Esophagus squamous epithelium (tissue), 5 donors: ENCODE measurements at regions not wholly inside any gene's neighbourhood (a gene's known extent, or its start where the extent isn't known, plus 50 kb on each side); places are given as distances from the start of the nearest gene placed in this dataset.

Source experiments
- DNase-seq: peaks from one replicate; lab custom pipeline; 2025; lab: John Stamatoyannopoulos, UW
- H3K27ac ChIP-seq, 4 donors: fragments of 200-600 bp; sonication (generic); one replicate each; pipeline ENCODE4 v1.5.1; 2016 to 2019; ENCODE audit warnings: mild to moderate bottlenecking in 1 of 4
- H3K27me3 ChIP-seq, 4 donors: fragments of 200-600 bp; sonication (generic); 1 replicate in 3 of 4; 2 replicates in 1 of 4; pipeline versions ENCODE4 v1.5.1 to v1.6.0; 2017 to 2021; ENCODE audit warnings: antibody characterized with exemption in 1 of 4
- H3K36me3 ChIP-seq, 3 donors: fragments of 200-600 bp; sonication (generic); one replicate each; pipeline ENCODE4 v1.5.1; 2016 to 2019
- H3K4me1 ChIP-seq, 3 donors: fragments of 200-600 bp; sonication (generic); one replicate each; pipeline ENCODE4 v1.5.1; 2017 to 2019
- H3K4me3 ChIP-seq, 4 donors: fragments of 200-600 bp; sonication (generic); 1 replicate in 3 of 4; 2 replicates in 1 of 4; pipeline ENCODE4 v1.5.1; 2016 to 2019; ENCODE audit warnings: mild to moderate bottlenecking in 2 of 4, moderate library complexity in 1 of 4
- H3K9me3 ChIP-seq, 3 donors: fragments of 200-600 bp; sonication (generic); one replicate each; pipeline ENCODE4 v1.5.1; 2016 to 2019
- POLR2A ChIP-seq, 4 donors: fragments of 450-650 bp; IDR thresholded peaks; one replicate each; pipeline ENCODE4 v1.6.1; 2017; ENCODE audit warnings: antibody characterized with exemption in 4 of 4, mild to moderate bottlenecking in 4 of 4, moderate library complexity in 3 of 4
- WGBS, 2 donors: methylation state at CpG; one replicate each; pipeline ENCODE4 v1.1.5; 2018; 5-methylcytosine and 5-hydroxymethylcytosine counted together
- intact Hi-C: fragments of 100-400 bp; cut with DNase I; formaldehyde crosslinking; loops from one replicate; pipeline ENCODE4 v1.15.0; 2022
- TF ChIP-seq, protein P1 (sequence below), 6 experiments: fragments of 450-650 bp in 4 of 6; fragments of 200-600 bp in 2 of 6; sonication (generic) in 2 of 6; IDR thresholded peaks; one replicate each; pipeline ENCODE4 v1.5.1; 2016 to 2019; ENCODE audit warnings: antibody characterized with exemption in 6 of 6, mild to moderate bottlenecking in 4 of 6, moderate library complexity in 4 of 6
- donor health status: DM: yes; HTN: yes; CAD: no.

DNA sequence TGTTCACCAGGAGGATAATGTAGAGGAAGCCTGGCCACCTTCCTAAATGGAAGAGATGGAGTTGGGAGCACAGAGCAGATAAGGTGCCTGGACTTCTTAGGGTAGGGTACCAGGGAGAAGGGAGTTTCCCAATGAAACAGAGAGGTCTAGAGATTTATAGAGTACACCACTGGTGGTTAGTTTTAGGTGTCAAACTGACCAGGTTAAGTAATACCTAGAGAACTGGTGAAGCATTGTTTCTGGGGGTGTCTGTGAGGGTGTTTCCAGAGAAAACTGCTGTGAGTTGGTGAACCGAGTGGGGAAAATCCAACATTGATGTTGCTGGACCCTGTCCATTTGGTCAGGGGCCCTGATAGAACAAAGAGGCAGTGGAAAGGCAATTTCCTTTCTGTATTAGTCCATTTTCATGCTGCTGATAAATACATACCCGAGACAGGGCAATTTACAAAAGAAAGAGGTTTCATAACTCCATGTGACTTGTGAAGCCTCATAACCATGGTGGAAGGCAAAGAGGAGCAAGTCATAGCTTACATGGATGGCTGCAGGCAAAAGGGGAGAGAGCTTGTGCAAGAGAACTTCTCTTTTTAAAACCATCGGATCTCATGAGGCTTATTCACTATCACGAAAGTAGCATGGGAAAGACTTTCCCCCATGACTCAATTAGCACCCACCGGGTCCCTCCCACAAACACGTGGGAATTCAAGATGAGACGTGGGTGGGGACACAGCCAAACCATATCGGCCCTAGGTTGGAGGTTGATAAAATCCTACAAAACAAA is 260.8 kb downstream of the CBLN2 start:
- DNase-seq, result no peak
- WGBS, 2 donors, result 60 to 71% methylated on average over 8 of the region's 8 CpGs

DNA sequence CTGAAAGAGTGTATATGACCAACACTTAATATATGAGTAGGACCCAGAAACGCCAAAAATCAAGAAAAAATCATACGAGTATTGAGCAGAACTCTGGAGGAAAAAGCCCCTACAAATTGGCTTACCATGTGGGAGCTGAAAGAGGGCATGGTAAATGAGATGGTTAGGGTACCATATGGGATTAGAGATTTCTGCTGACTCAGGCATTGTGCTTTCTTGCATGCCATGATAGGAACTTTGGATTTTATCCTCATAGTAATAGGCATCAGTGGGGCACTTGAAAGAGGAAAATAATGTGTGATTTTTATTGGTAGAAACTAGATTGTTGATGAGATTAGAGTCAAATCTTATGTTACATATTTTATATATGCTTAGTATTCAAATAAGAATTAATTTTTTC is 271.1 kb downstream of the CBLN2 start:
- Histone ChIP-seq H3K36me3 (no peaks in the 10 kb centered on the region), H3K4me1 (no peaks in the 10 kb centered on the region), H3K27me3 (no peaks in the 10 kb centered on the region), H3K27ac (no peak overlapping the region), H3K4me3 (no peak overlapping the region), H3K9me3 (no peaks in the 10 kb centered on the region)
- no peak for TF ChIP-seq POLR2A (IDR thresholded peaks at IDR 0.05)
- TF ChIP-seq, protein P1, sequence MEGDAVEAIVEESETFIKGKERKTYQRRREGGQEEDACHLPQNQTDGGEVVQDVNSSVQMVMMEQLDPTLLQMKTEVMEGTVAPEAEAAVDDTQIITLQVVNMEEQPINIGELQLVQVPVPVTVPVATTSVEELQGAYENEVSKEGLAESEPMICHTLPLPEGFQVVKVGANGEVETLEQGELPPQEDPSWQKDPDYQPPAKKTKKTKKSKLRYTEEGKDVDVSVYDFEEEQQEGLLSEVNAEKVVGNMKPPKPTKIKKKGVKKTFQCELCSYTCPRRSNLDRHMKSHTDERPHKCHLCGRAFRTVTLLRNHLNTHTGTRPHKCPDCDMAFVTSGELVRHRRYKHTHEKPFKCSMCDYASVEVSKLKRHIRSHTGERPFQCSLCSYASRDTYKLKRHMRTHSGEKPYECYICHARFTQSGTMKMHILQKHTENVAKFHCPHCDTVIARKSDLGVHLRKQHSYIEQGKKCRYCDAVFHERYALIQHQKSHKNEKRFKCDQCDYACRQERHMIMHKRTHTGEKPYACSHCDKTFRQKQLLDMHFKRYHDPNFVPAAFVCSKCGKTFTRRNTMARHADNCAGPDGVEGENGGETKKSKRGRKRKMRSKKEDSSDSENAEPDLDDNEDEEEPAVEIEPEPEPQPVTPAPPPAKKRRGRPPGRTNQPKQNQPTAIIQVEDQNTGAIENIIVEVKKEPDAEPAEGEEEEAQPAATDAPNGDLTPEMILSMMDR (IDR thresholded peaks at IDR 0.05), result no peak
- no peak for DNase-seq
- 73 to 77% methylated on average over 2 of the region's 2 CpGs for WGBS, 2 donors
- intact Hi-C loops, result no loop called here

More for the DNA sequence above, 260.8 kb downstream of the CBLN2 start:
- Histone ChIP-seq H3K4me3 (no peak overlapping the region), H3K4me1 (no peaks in the 10 kb centered on the region), H3K9me3 (no peaks in the 10 kb centered on the region), H3K27ac (no peak overlapping the region), H3K27me3 (no peaks in the 10 kb centered on the region), H3K36me3 (no peaks in the 10 kb centered on the region)
- TF ChIP-seq POLR2A (IDR thresholded peaks at IDR 0.05), result no peak
- TF ChIP-seq, protein P1 (IDR thresholded peaks at IDR 0.05), result no peak
- intact Hi-C loops, result no loop called here

DNA sequence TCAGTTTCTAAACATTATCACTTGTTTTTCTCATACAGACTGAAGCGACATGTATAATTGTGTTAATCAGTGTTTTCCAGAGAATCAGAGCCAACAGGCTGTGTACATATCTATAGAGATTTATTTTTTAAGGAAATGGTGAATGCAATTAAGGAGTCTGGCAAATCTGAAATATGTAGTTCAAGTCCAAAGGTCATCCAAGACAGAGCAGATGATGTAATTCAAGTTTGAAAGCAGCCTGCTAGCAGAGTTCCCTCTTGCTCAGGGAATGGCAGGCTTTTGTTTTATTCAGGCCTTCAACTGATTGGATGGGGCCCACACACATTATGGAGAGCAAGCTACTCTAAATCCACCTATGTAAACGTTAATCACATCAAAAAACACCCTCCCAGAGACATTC is 282.6 kb downstream of the CBLN2 start:
- intact Hi-C loops, result no loop called here
- WGBS, 2 donors, result 43 to 57% methylated on average over 2 of the region's 2 CpGs
- Histone ChIP-seq H3K4me1 (no peaks in the 10 kb centered on the region), H3K4me3 (no peak overlapping the region), H3K27ac (no peak overlapping the region), H3K27me3 (no peaks in the 10 kb centered on the region), H3K9me3 (no peaks in the 10 kb centered on the region), H3K36me3 (no peaks in the 10 kb centered on the region)
- DNase-seq, result no peak
- TF ChIP-seq, protein P1 (IDR thresholded peaks at IDR 0.05), result no peak
- no peak for TF ChIP-seq POLR2A (IDR thresholded peaks at IDR 0.05)

DNA sequence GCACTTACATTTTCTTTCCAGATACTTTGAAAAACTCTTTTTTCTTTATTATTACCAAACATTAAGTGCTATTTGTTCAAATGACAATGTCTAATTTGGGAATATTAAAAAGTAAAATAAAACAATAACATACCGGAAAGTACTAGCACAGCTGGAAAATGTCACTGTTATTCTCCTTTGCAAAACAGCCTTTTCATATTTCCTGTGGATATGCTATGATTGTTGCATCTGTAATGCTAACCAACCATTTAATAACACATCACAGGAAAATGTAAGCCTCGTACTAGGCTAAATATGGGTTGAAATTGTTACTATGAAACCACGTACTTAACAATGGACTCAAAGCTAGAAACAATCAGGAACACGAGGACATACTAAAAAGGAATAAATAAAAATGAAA is 298.1 kb downstream of the CBLN2 start:
- Histone ChIP-seq H3K9me3 (peaks cover 0 to 17% (median 0%) of the 10 kb centered on the region in 3 donors), H3K27me3 (no peaks in the 10 kb centered on the region), H3K27ac (no peak overlapping the region), H3K4me1 (no peaks in the 10 kb centered on the region), H3K4me3 (no peak overlapping the region), H3K36me3 (no peaks in the 10 kb centered on the region)
- intact Hi-C loops, result no loop called here
- WGBS, 2 donors, result 47 to 55% methylated on average over 4 of the region's 4 CpGs
- DNase-seq, result no peak
- no peak for TF ChIP-seq POLR2A (IDR thresholded peaks at IDR 0.05)
- TF ChIP-seq, protein P1 (IDR thresholded peaks at IDR 0.05), result no peak

DNA sequence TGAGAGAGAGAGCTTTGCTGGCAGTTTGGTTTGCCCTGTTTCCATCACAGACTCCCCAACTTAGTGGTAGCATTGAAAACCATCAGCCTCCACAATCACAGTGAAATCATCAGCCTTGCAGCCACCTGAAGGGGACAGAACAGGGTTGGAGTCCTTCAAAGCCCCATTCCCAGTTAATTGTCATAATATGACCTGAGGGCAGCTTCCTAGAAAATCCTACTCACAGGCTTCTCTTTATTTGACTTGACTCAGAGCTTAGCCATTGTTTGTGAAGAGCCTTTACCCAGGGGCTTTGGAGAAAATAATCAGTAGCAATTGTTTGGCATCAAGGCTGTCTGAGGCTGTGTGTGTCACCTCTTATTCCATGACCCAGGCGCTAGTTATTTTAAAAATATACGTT is 308.7 kb downstream of the CBLN2 start:
- H3K4me1 ChIP-seq, result no peaks in the 10 kb centered on the region
- H3K36me3 ChIP-seq, result no peaks in the 10 kb centered on the region
- DNase-seq, result no peak
- no peak overlapping the region for H3K4me3 ChIP-seq
- no peak for TF ChIP-seq POLR2A (IDR thresholded peaks at IDR 0.05)
- TF ChIP-seq, protein P1 (IDR thresholded peaks at IDR 0.05), result no peak
- WGBS, 2 donors, result 34 to 54% methylated on average over 2 of the region's 2 CpGs
- no peaks in the 10 kb centered on the region for H3K9me3 ChIP-seq
- no peaks in the 10 kb centered on the region for H3K27me3 ChIP-seq
- intact Hi-C loops, result no loop called here
- no peak overlapping the region for H3K27ac ChIP-seq
